Uterus (tissue), 2 donors: ENCODE measurements at regions not wholly inside any gene's neighbourhood (a gene's known extent, or its start where the extent isn't known, plus 50 kb on each side); places are given as distances from the start of the nearest gene placed in this dataset.

Experiments
- POLR2A ChIP-seq, 2 donors: fragments of 450-650 bp; IDR thresholded peaks; one replicate each; pipeline ENCODE4 v1.6.1; 2016; ENCODE audit warnings: antibody characterized with exemption in 2 of 2, mild to moderate bottlenecking in 1 of 2, moderate library complexity in 1 of 2
- TF ChIP-seq, protein P1 (sequence below), 4 experiments: fragments of 200-600 bp in 2 of 4; fragments of 450-650 bp in 2 of 4; sonication (generic) in 2 of 4; IDR thresholded peaks; one replicate each; pipeline ENCODE4 v1.5.1; 2016 to 2019; ENCODE audit warnings: antibody characterized with exemption in 4 of 4, mild to moderate bottlenecking in 2 of 4, moderate library complexity in 1 of 4

DNA sequence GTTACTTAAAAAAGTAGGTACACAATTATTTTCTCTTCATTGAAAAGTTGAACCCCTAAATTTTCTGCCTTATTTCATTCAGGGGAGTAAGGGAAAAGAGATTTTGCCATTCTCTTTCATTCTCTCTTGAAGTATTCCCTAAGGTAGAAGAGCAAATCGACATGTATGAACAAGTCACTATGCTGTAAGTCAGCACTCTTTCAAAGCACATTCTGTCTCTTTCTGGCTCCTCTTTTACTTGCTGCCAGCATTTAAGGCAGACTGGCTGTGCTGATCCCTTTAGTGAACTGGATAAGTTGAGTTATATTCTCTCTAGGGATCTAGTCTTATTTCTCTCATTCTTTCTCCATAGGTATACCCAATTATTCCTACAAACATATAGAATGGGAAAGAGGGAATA is 222.3 kb upstream of the ZWINT start:
- TF ChIP-seq, protein P1, sequence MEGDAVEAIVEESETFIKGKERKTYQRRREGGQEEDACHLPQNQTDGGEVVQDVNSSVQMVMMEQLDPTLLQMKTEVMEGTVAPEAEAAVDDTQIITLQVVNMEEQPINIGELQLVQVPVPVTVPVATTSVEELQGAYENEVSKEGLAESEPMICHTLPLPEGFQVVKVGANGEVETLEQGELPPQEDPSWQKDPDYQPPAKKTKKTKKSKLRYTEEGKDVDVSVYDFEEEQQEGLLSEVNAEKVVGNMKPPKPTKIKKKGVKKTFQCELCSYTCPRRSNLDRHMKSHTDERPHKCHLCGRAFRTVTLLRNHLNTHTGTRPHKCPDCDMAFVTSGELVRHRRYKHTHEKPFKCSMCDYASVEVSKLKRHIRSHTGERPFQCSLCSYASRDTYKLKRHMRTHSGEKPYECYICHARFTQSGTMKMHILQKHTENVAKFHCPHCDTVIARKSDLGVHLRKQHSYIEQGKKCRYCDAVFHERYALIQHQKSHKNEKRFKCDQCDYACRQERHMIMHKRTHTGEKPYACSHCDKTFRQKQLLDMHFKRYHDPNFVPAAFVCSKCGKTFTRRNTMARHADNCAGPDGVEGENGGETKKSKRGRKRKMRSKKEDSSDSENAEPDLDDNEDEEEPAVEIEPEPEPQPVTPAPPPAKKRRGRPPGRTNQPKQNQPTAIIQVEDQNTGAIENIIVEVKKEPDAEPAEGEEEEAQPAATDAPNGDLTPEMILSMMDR (IDR thresholded peaks at IDR 0.05), result no peak
- no peak for TF ChIP-seq POLR2A (IDR thresholded peaks at IDR 0.05)
